Activated naive CD4-positive, alpha-beta T cell treated with anti-CD3 and anti-CD28 coated beads for 36 hours (primary cell): ENCODE measurements at regions not wholly inside any gene's neighbourhood (a gene's known extent, or its start where the extent isn't known, plus 50 kb on each side); places are given as distances from the start of the nearest gene placed in this dataset.

ENCODE experiments used
- CTCF ChIA-PET: fragments of 350-600 bp; sonication (Branson Sonifier 250); formaldehyde crosslinking; loops from one replicate; lab custom pipeline; 2021; ENCODE audit warnings: antibody characterized with exemption; lab: Charles Lee
- DNase-seq: peaks from one replicate; pipeline ENCODE4 v3.0.0-alpha.2; 2020
- H3K27ac Mint-ChIP-seq: one replicate; pipeline ENCODE4 v1.8.0; 2021; ENCODE audit warnings: mild to moderate bottlenecking, mixed read lengths
- H3K27me3 Mint-ChIP-seq: one replicate; pipeline ENCODE4 v1.8.0; 2021; ENCODE audit warnings: low read depth, mixed read lengths
- H3K36me3 Mint-ChIP-seq: one replicate; pipeline ENCODE4 v1.8.0; 2021; ENCODE audit warnings: low read depth, mixed read lengths
- H3K4me1 Mint-ChIP-seq: one replicate; pipeline ENCODE4 v1.8.0; 2021; ENCODE audit warnings: low read depth, mixed read lengths
- H3K4me3 Mint-ChIP-seq: one replicate; pipeline ENCODE4 v1.8.0; 2021; ENCODE audit warnings: mild to moderate bottlenecking, moderate library complexity, mixed read lengths
- H3K9me3 Mint-ChIP-seq: one replicate; pipeline ENCODE4 v1.8.0; 2021; ENCODE audit warnings: mixed read lengths
- intact Hi-C: fragments of 100-400 bp; cut with micrococcal nuclease; formaldehyde crosslinking; loops from one replicate; pipeline ENCODE4 v1.15.1; 2023

- intact Hi-C loops = no loop called here
- CTCF ChIA-PET = no interaction called here
- H3K4me3 Mint-ChIP-seq = no peak overlapping the region
- H3K36me3 Mint-ChIP-seq = no peaks in the 10 kb centered on the region
- DNase-seq = no peak
- no peak overlapping the region for H3K27ac Mint-ChIP-seq
- no peaks in the 10 kb centered on the region for H3K9me3 Mint-ChIP-seq
- H3K4me1 Mint-ChIP-seq = no peaks in the 10 kb centered on the region
- peaks cover 9% of the 10 kb centered on the region for H3K27me3 Mint-ChIP-seq
Observed at GRCh38 chr3:124172283-124172682, 180.4 kb upstream of the ROPN1 start.

GRCh38 chr3:124172816-124173215 is 180.9 kb upstream of the ROPN1 start:
- H3K9me3 Mint-ChIP-seq = no peaks in the 10 kb centered on the region
- CTCF ChIA-PET = no interaction called here
- peaks cover 9% of the 10 kb centered on the region for H3K27me3 Mint-ChIP-seq
- no peak overlapping the region for H3K27ac Mint-ChIP-seq
- intact Hi-C loops = no loop called here
- H3K4me1 Mint-ChIP-seq = no peaks in the 10 kb centered on the region
- H3K4me3 Mint-ChIP-seq = no peak overlapping the region
- DNase-seq = no peak
- no peaks in the 10 kb centered on the region for H3K36me3 Mint-ChIP-seq

- CTCF ChIA-PET = no interaction called here
- no peak for DNase-seq
- H3K4me3 Mint-ChIP-seq = no peak overlapping the region
- peaks cover 5% of the 10 kb centered on the region for H3K27me3 Mint-ChIP-seq
- H3K9me3 Mint-ChIP-seq = no peaks in the 10 kb centered on the region
- no peak overlapping the region for H3K27ac Mint-ChIP-seq
- no peaks in the 10 kb centered on the region for H3K36me3 Mint-ChIP-seq
- H3K4me1 Mint-ChIP-seq = no peaks in the 10 kb centered on the region
- intact Hi-C loops = no loop called here
Observed at GRCh38 chr3:124174476-124174875, 182.6 kb upstream of the ROPN1 start.

- Mint-ChIP-seq H3K4me1 (no peaks in the 10 kb centered on the region), H3K27ac (no peak overlapping the region), H3K4me3 (no peak overlapping the region), H3K36me3 (no peaks in the 10 kb centered on the region), H3K27me3 (peaks cover 5% of the 10 kb centered on the region), H3K9me3 (no peaks in the 10 kb centered on the region)
- DNase-seq = no peak
- intact Hi-C loops = no loop called here
- CTCF ChIA-PET = no interaction called here
Observed at GRCh38 chr3:124174910-124175874, 183.3 kb upstream of the ROPN1 start.

- Mint-ChIP-seq H3K4me1 (no peaks in the 10 kb centered on the region), H3K27me3 (peaks cover 3% of the 10 kb centered on the region), H3K4me3 (no peak overlapping the region), H3K36me3 (no peaks in the 10 kb centered on the region), H3K27ac (no peak overlapping the region), H3K9me3 (no peaks in the 10 kb centered on the region)
- DNase-seq = no peak
- intact Hi-C loops = no loop called here
- CTCF ChIA-PET = no interaction called here
Observed at GRCh38 chr3:124177071-124177470, 185.1 kb upstream of the ROPN1 start.

GRCh38 chr3:124178531-124178930 is 186.6 kb upstream of the ROPN1 start:
- no peak for DNase-seq
- Mint-ChIP-seq H3K27me3 (peaks cover 3% of the 10 kb centered on the region), H3K4me1 (no peaks in the 10 kb centered on the region), H3K9me3 (no peaks in the 10 kb centered on the region), H3K27ac (no peak overlapping the region), H3K4me3 (no peak overlapping the region), H3K36me3 (no peaks in the 10 kb centered on the region)
- CTCF ChIA-PET = no interaction called here
- intact Hi-C loops = no loop called here

- H3K36me3 Mint-ChIP-seq = no peaks in the 10 kb centered on the region
- peaks cover 7% of the 10 kb centered on the region for H3K27me3 Mint-ChIP-seq
Observed at GRCh38 chr3:124200407-124200806, 208.5 kb upstream of the ROPN1 start.

GRCh38 chr3:124201226-124201625 is 209.3 kb upstream of the ROPN1 start:
- intact Hi-C loops = no loop called here
- Mint-ChIP-seq H3K4me3 (no peak overlapping the region), H3K4me1 (no peaks in the 10 kb centered on the region), H3K36me3 (no peaks in the 10 kb centered on the region), H3K27ac (no peak overlapping the region), H3K27me3 (peaks cover 7% of the 10 kb centered on the region), H3K9me3 (no peaks in the 10 kb centered on the region)
- CTCF ChIA-PET = interaction anchor here (0.7 kb wide), 1 partner anchor 18 kb away, joined by 4 read pairs; no protein-coding TSS in a partner anchor
- DNase-seq = no peak

More at GRCh38 chr3:124200407-124200806, 208.5 kb upstream of the ROPN1 start:
- Mint-ChIP-seq H3K4me3 (no peak overlapping the region), H3K4me1 (no peaks in the 10 kb centered on the region), H3K27ac (no peak overlapping the region), H3K9me3 (no peaks in the 10 kb centered on the region)
- intact Hi-C loops = no loop called here
- no peak for DNase-seq
- CTCF ChIA-PET = no interaction called here

GRCh38 chr3:124201786-124202185 is 209.9 kb upstream of the ROPN1 start:
- Mint-ChIP-seq H3K9me3 (no peaks in the 10 kb centered on the region), H3K27me3 (peaks cover 7% of the 10 kb centered on the region), H3K4me1 (no peaks in the 10 kb centered on the region), H3K27ac (no peak overlapping the region), H3K36me3 (no peaks in the 10 kb centered on the region), H3K4me3 (no peak overlapping the region)
- DNase-seq = no peak
- intact Hi-C loops = no loop called here
- CTCF ChIA-PET = no interaction called here

GRCh38 chr3:124202754-124203153 is 210.8 kb upstream of the ROPN1 start:
- Mint-ChIP-seq H3K36me3 (no peaks in the 10 kb centered on the region), H3K27ac (no peak overlapping the region), H3K4me3 (no peak overlapping the region), H3K4me1 (no peaks in the 10 kb centered on the region), H3K9me3 (no peaks in the 10 kb centered on the region), H3K27me3 (peaks cover 9% of the 10 kb centered on the region)
- intact Hi-C loops = no loop called here
- DNase-seq = no peak
- CTCF ChIA-PET = no interaction called here

GRCh38 chr3:124203292-124203691 is 211.4 kb upstream of the ROPN1 start:
- Mint-ChIP-seq H3K27ac (no peak overlapping the region), H3K4me3 (no peak overlapping the region), H3K27me3 (peaks cover 9% of the 10 kb centered on the region), H3K9me3 (no peaks in the 10 kb centered on the region), H3K36me3 (no peaks in the 10 kb centered on the region), H3K4me1 (no peaks in the 10 kb centered on the region)
- CTCF ChIA-PET = no interaction called here
- intact Hi-C loops = no loop called here
- no peak for DNase-seq

- H3K27ac Mint-ChIP-seq = no peak overlapping the region
- no peaks in the 10 kb centered on the region for H3K36me3 Mint-ChIP-seq
- no peak for DNase-seq
- H3K27me3 Mint-ChIP-seq = peaks cover 6% of the 10 kb centered on the region
- no peaks in the 10 kb centered on the region for H3K9me3 Mint-ChIP-seq
- no peak overlapping the region for H3K4me3 Mint-ChIP-seq
- CTCF ChIA-PET = no interaction called here
- intact Hi-C loops = no loop called here
- H3K4me1 Mint-ChIP-seq = no peaks in the 10 kb centered on the region
Observed at GRCh38 chr3:124206225-124207055, 214.5 kb upstream of the ROPN1 start.
